Lung (tissue), 11 donors: ENCODE measurements at regions not wholly inside any gene's neighbourhood (a gene's known extent, or its start where the extent isn't known, plus 50 kb on each side); places are given as distances from the start of the nearest gene placed in this dataset.

Experiments
- ATAC-seq: fragments of 200-7000 bp; cut with Tn5 transposase; one replicate; pipeline ENCODE4 v1.9.1; 2020; ENCODE audit warnings: moderate number of reproducible peaks; ENCODE audit not compliant: insufficient read depth, low FRiP score
- DNase-seq, 3 donors: peaks; one replicate each; pipeline ENCODE4 v3.0.0-alpha.2; 2013 to 2017
- H3K27ac ChIP-seq, 2 donors: one replicate each; pipeline ENCODE4 v1.5.1; 2013; ENCODE audit warnings: mild to moderate bottlenecking in 2 of 2, moderate library complexity in 2 of 2, control low read depth in 1 of 2, inconsistent platforms in 1 of 2, low read depth in 1 of 2, low read length in 1 of 2
- H3K27me3 ChIP-seq, 3 donors: one replicate each; pipeline ENCODE4 v1.5.1; 2013; ENCODE audit warnings: low read length in 2 of 3; ENCODE audit not compliant: control insufficient read depth in 3 of 3, insufficient read depth in 3 of 3
- H3K36me3 ChIP-seq, 4 donors: one replicate each; pipeline ENCODE4 v1.5.1; 2013; ENCODE audit warnings: low read length in 4 of 4, mild to moderate bottlenecking in 1 of 4, moderate library complexity in 1 of 4; ENCODE audit not compliant: control insufficient read depth in 4 of 4, insufficient read depth in 4 of 4
- H3K4me1 ChIP-seq, 5 donors: one replicate each; pipeline ENCODE4 v1.5.1; 2013; ENCODE audit warnings: low read length in 5 of 5, mild to moderate bottlenecking in 2 of 5, moderate library complexity in 1 of 5; ENCODE audit not compliant: control insufficient read depth in 5 of 5, insufficient read depth in 5 of 5
- H3K4me3 ChIP-seq: one replicate; pipeline ENCODE4 v1.5.1; 2013; ENCODE audit warnings: mild to moderate bottlenecking, control low read depth, moderate library complexity
- H3K9ac ChIP-seq, 2 donors: one replicate each; pipeline ENCODE4 v1.5.1; 2013; ENCODE audit warnings: low read length in 2 of 2, control low read depth in 1 of 2; ENCODE audit not compliant: insufficient read depth in 1 of 2
- H3K9me3 ChIP-seq, 4 donors: one replicate each; pipeline ENCODE4 v1.5.1; 2013; ENCODE audit warnings: low read length in 3 of 4, mild to moderate bottlenecking in 1 of 4, moderate library complexity in 1 of 4; ENCODE audit not compliant: control insufficient read depth in 4 of 4, insufficient read depth in 3 of 4
- WGBS, 2 donors: extraction: QIAGEN DNeasy Blood & Tissue Kit; methylation state at CpG; one replicate each; pipeline ENCODE4 v1.1.7; 2013; 5-methylcytosine and 5-hydroxymethylcytosine counted together
- TF ChIP-seq, protein P1 (sequence below): IDR thresholded peaks from 2 replicates; pipeline ENCODE4 v1.5.1; 2012; ENCODE audit warnings: mild to moderate bottlenecking; ENCODE audit errors: control extremely low read depth, extremely low read depth
- donor health status: control.
- donor health status: control.
- donor health status: Bipolar disorder and iron deficiency.
- donor health status: healthy.
- donor health status: DM: yes; HTN: yes; CAD: no.

- DNase-seq (peak in 1 of 3 donors; percentile 35), ATAC-seq (no peak)
- no peak overlapping the region for H3K4me3 ChIP-seq
Measured at GRCh38 chr2:105674859-105675541, 69.7 kb upstream of the NCK2 start.

DNA sequence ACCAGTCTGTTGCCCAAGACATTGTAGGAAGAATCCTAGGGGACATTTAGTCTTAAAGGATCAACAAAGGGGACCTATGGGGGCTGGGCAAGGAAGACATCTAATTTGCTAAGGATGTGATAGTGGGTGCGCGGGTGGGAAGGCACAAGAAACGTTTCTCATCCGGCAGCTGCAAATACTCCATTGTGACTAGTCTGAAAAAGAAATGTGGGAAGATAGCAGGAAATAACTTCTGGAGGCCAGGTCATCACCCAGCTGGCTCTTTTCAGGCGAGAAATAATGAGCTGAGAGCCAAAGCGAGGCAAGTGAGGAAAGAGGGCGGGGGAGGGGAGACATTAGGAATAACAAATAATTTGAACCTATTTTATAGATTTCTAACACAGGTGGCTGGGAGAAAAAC, 70.3 kb upstream of the NCK2 start:
- ATAC-seq (no peak), DNase-seq (peak; percentile 72 to 91 (median 83))
- Histone ChIP-seq H3K36me3 (no peaks in the 10 kb centered on the region), H3K4me3 (no peak overlapping the region), H3K4me1 (peaks cover 0 to 30% (median 5%) of the 10 kb centered on the region in 5 donors), H3K9ac (no peak overlapping the region), H3K27ac (no peak overlapping the region), H3K9me3 (peaks cover 0 to 7% (median 0%) of the 10 kb centered on the region in 4 donors), H3K27me3 (no peaks in the 10 kb centered on the region)
- TF ChIP-seq, protein P1, sequence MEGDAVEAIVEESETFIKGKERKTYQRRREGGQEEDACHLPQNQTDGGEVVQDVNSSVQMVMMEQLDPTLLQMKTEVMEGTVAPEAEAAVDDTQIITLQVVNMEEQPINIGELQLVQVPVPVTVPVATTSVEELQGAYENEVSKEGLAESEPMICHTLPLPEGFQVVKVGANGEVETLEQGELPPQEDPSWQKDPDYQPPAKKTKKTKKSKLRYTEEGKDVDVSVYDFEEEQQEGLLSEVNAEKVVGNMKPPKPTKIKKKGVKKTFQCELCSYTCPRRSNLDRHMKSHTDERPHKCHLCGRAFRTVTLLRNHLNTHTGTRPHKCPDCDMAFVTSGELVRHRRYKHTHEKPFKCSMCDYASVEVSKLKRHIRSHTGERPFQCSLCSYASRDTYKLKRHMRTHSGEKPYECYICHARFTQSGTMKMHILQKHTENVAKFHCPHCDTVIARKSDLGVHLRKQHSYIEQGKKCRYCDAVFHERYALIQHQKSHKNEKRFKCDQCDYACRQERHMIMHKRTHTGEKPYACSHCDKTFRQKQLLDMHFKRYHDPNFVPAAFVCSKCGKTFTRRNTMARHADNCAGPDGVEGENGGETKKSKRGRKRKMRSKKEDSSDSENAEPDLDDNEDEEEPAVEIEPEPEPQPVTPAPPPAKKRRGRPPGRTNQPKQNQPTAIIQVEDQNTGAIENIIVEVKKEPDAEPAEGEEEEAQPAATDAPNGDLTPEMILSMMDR = no peak
- WGBS, 2 donors = 57 to 61% methylated on average over 7 of the region's 7 CpGs

More at GRCh38 chr2:105674859-105675541, 69.7 kb upstream of the NCK2 start:
- Histone ChIP-seq H3K9ac (no peak overlapping the region), H3K27ac (no peak overlapping the region), H3K27me3 (no peaks in the 10 kb centered on the region), H3K4me1 (peaks cover 0 to 30% (median 5%) of the 10 kb centered on the region in 5 donors), H3K36me3 (no peaks in the 10 kb centered on the region), H3K9me3 (peaks cover 0 to 7% (median 0%) of the 10 kb centered on the region in 4 donors)
- WGBS, 2 donors = 69 to 85% methylated on average over 10 of the region's 10 CpGs
- TF ChIP-seq, protein P1 = no peak

DNA sequence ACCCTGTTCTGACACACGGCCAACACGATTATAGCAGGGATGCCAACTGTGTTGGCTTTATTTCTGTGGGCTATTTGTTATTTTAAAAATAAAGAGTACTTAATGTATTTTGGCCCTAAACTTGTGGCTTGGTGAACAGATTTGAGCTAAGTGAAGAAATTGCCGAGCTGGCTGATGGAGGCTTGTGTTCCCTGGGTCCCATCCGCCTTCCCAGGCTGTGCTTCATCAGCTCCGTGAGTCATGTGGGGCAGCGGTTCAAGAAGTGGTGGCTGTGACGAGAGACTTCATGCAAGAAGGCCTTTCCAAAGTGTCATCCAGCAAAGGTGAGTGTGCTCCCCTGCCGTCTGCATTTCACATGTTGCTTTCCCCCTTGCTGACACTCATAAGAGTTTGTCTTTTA, 73.6 kb upstream of the NCK2 start:
- ATAC-seq (no peak), DNase-seq (peak in 1 of 3 donors; percentile 46)
- Histone ChIP-seq H3K36me3 (no peaks in the 10 kb centered on the region), H3K9ac (no peak overlapping the region), H3K27ac (no peak overlapping the region), H3K27me3 (no peaks in the 10 kb centered on the region), H3K9me3 (peaks cover 0 to 12% (median 2%) of the 10 kb centered on the region in 4 donors), H3K4me3 (no peak overlapping the region), H3K4me1 (peaks cover 0 to 29% (median 5%) of the 10 kb centered on the region in 5 donors)
- TF ChIP-seq, protein P1 = no peak
- WGBS, 2 donors = 79 to 92% methylated on average over 8 of the region's 8 CpGs
